CD14-positive monocyte (primary cell): ENCODE measurements at regions not wholly inside any gene's neighbourhood (a gene's known extent, or its start where the extent isn't known, plus 50 kb on each side); places are given as distances from the start of the nearest gene placed in this dataset.

Experiments
- DNase-seq, 3 donors: peaks; one replicate each; pipeline ENCODE4 v3.0.0-alpha.2; 2011 to 2022
- H2AFZ ChIP-seq: 2 replicates; pipeline ENCODE4 v1.6.0; 2012; ENCODE audit warnings: mild to moderate bottlenecking, low read depth, low read length, inconsistent platforms; ENCODE audit not compliant: insufficient read depth, poor library complexity, severe bottlenecking
- H3K27ac ChIP-seq, 2 donors: 1 replicate in 1 of 2; 2 replicates in 1 of 2; pipeline ENCODE4 v1.5.1; 2012 to 2013; ENCODE audit warnings: low read length in 2 of 2, control low read depth in 1 of 2, inconsistent platforms in 1 of 2, low read depth in 1 of 2, mild to moderate bottlenecking in 1 of 2
- H3K27me3 ChIP-seq, 2 donors: one replicate each; pipeline versions ENCODE4 v1.6.0 to v1.6.1; 2011 to 2013; ENCODE audit warnings: low read length in 2 of 2; ENCODE audit not compliant: control insufficient read depth in 2 of 2, insufficient read depth in 2 of 2
- H3K36me3 ChIP-seq, 2 donors: replicated peaks in 1 of 2; 1 replicate in 1 of 2; 2 replicates in 1 of 2; pipeline versions ENCODE4 v1.5.1 to v1.6.1; 2012 to 2013; ENCODE audit warnings: low read length in 2 of 2, control low read depth in 1 of 2, inconsistent platforms in 1 of 2, mild to moderate bottlenecking in 1 of 2; ENCODE audit not compliant: insufficient read depth in 2 of 2, control insufficient read depth in 1 of 2
- H3K4me1 ChIP-seq, 2 donors: 1 replicate in 1 of 2; 2 replicates in 1 of 2; pipeline versions ENCODE4 v1.5.1 to v1.6.1; 2012 to 2013; ENCODE audit warnings: low read length in 2 of 2, control low read depth in 1 of 2, inconsistent platforms in 1 of 2, mild to moderate bottlenecking in 1 of 2, moderate library complexity in 1 of 2; ENCODE audit not compliant: insufficient read depth in 2 of 2, control insufficient read depth in 1 of 2
- H3K4me2 ChIP-seq: replicated peaks from 2 replicates; pipeline ENCODE3; 2012; ENCODE audit warnings: low read length, moderate library complexity, mild to moderate bottlenecking; ENCODE audit not compliant: poor library complexity, severe bottlenecking; ENCODE audit errors: extremely low read depth
- H3K4me3 ChIP-seq, 3 experiments: fragments of 200-600 bp in 1 of 3; sonication (generic) in 1 of 3; replicated peaks in 1 of 3; 1 replicate in 2 of 3; 2 replicates in 1 of 3; pipeline ENCODE4 v1.5.1; 2011 to 2013; ENCODE audit warnings: low read length in 3 of 3, mild to moderate bottlenecking in 3 of 3, control low read depth in 2 of 3, low read depth in 2 of 3, inconsistent platforms in 1 of 3, moderate library complexity in 1 of 3
- H3K79me2 ChIP-seq: 2 replicates; pipeline ENCODE4 v1.6.0; 2012; ENCODE audit warnings: mild to moderate bottlenecking, control low read depth, inconsistent platforms, low read length, moderate library complexity; ENCODE audit not compliant: insufficient read depth
- H3K9ac ChIP-seq: 2 replicates; pipeline ENCODE4 v1.6.0; 2017; ENCODE audit warnings: low read length, mild to moderate bottlenecking; ENCODE audit not compliant: insufficient read depth, poor library complexity, severe bottlenecking
- H3K9me3 ChIP-seq, 2 donors: replicated peaks in 1 of 2; 1 replicate in 1 of 2; 2 replicates in 1 of 2; pipeline versions ENCODE4 v1.5.1 to v1.6.1; 2012 to 2013; ENCODE audit warnings: low read length in 2 of 2, control low read depth in 1 of 2; ENCODE audit not compliant: control insufficient read depth in 1 of 2, insufficient read depth in 1 of 2
- H4K20me1 ChIP-seq: 2 replicates; pipeline ENCODE4 v1.6.0; 2012; ENCODE audit warnings: mild to moderate bottlenecking, low read length, control low read depth, moderate library complexity; ENCODE audit not compliant: insufficient read depth
- H3K27ac Mint-ChIP-seq, 7 donors: one replicate each; pipeline ENCODE4 v1.8.0; 2020; ENCODE audit warnings: mild to moderate bottlenecking in 7 of 7, mixed read lengths in 7 of 7, moderate library complexity in 6 of 7, inconsistent platforms in 2 of 7
- H3K27me3 Mint-ChIP-seq, 3 donors: one replicate each; pipeline ENCODE4 v1.8.0; 2021 to 2022; ENCODE audit warnings: low read depth in 3 of 3, mild to moderate bottlenecking in 3 of 3, mixed read lengths in 3 of 3, moderate library complexity in 3 of 3, inconsistent platforms in 1 of 3
- H3K36me3 Mint-ChIP-seq, 2 donors: one replicate each; pipeline ENCODE4 v1.8.0; 2020; ENCODE audit warnings: mixed read lengths in 2 of 2, inconsistent platforms in 1 of 2, mild to moderate bottlenecking in 1 of 2
- H3K4me1 Mint-ChIP-seq: one replicate; pipeline ENCODE4 v1.8.0; 2020; ENCODE audit warnings: mild to moderate bottlenecking, mixed read lengths
- H3K4me3 Mint-ChIP-seq, 2 donors: one replicate each; pipeline ENCODE4 v1.8.0; 2020; ENCODE audit warnings: mild to moderate bottlenecking in 2 of 2, mixed read lengths in 2 of 2, moderate library complexity in 1 of 2
- H3K9me3 Mint-ChIP-seq, 7 donors: one replicate each; pipeline ENCODE4 v1.8.0; 2020 to 2022; ENCODE audit warnings: mixed read lengths in 7 of 7, mild to moderate bottlenecking in 6 of 7, moderate library complexity in 6 of 7, inconsistent platforms in 2 of 7
- CTCF ChIP-seq: fragments of 200-600 bp; IDR thresholded peaks from one replicate; pipeline ENCODE4 v1.8.0; 2022; ENCODE audit warnings: antibody characterized with exemption, mild to moderate bottlenecking
- WGBS: methylation state at CpG from one replicate; pipeline ENCODE4 v1.1.5; 2013; ENCODE audit warnings: missing lambda C conversion rate; ENCODE audit not compliant: insufficient coverage; 5-methylcytosine and 5-hydroxymethylcytosine counted together
- intact Hi-C, 2 donors: fragments of 100-400 bp; cut with micrococcal nuclease; formaldehyde crosslinking; loops; one replicate each; pipeline versions ENCODE4 v1.15.0 to v1.15.1; 2023

- intact Hi-C loops: no loop called here
- Histone ChIP-seq H3K9ac (no peak overlapping the region), H3K36me3 (no peaks in the 10 kb centered on the region), H3K4me3 (no peak overlapping the region), H3K9me3 (peaks cover 0 to 2% of the 10 kb centered on the region in 2 donors), H3K4me1 (no peaks in the 10 kb centered on the region), H3K27me3 (no peaks in the 10 kb centered on the region), H2AFZ (no peak overlapping the region), H3K4me2 (no peak overlapping the region), H3K79me2 (no peaks in the 10 kb centered on the region), H4K20me1 (no peaks in the 10 kb centered on the region), H3K27ac (no peak overlapping the region)
- TF ChIP-seq CTCF: no peak
- H3K9me3 Mint-ChIP-seq: peaks cover 0 to 13% (median 0%) of the 10 kb centered on the region in 7 donors
- 100% methylated on average over 1 of the region's 2 CpGs for WGBS
- no peaks in the 10 kb centered on the region for H3K4me1 Mint-ChIP-seq
- no peak overlapping the region for H3K4me3 Mint-ChIP-seq
- H3K27me3 Mint-ChIP-seq: no peaks in the 10 kb centered on the region
- no peak for DNase-seq
- no peaks in the 10 kb centered on the region for H3K36me3 Mint-ChIP-seq
- no peak overlapping the region for H3K27ac Mint-ChIP-seq
These were observed 549.5 kb downstream of the EPHA4 start for GRCh38 chr2:221022554-221022953.

- no peak overlapping the region for H3K4me2 ChIP-seq
- no peaks in the 10 kb centered on the region for H3K79me2 ChIP-seq
- intact Hi-C loops: no loop called here
- no peaks in the 10 kb centered on the region for H3K36me3 Mint-ChIP-seq
- H3K4me3 ChIP-seq: no peak overlapping the region
- no peak overlapping the region for H3K27ac ChIP-seq
- H3K4me1 Mint-ChIP-seq: no peaks in the 10 kb centered on the region
- no peaks in the 10 kb centered on the region for H4K20me1 ChIP-seq
- no CpG with 5 or more reads among the region's 1 CpG for WGBS
- H3K9me3 ChIP-seq: no peaks in the 10 kb centered on the region
- peaks cover 0 to 4% (median 0%) of the 10 kb centered on the region in 3 donors for H3K27me3 Mint-ChIP-seq
- no peak overlapping the region for H3K27ac Mint-ChIP-seq
- no peak for DNase-seq
- no peak for TF ChIP-seq CTCF
- H3K36me3 ChIP-seq: no peaks in the 10 kb centered on the region
- no peak overlapping the region for H2AFZ ChIP-seq
- H3K9ac ChIP-seq: no peak overlapping the region
- H3K9me3 Mint-ChIP-seq: peaks cover 0 to 12% (median 0%) of the 10 kb centered on the region in 7 donors
- no peak overlapping the region for H3K4me3 Mint-ChIP-seq
- H3K4me1 ChIP-seq: no peaks in the 10 kb centered on the region
- no peaks in the 10 kb centered on the region for H3K27me3 ChIP-seq
These were observed 546.7 kb downstream of the EPHA4 start for GRCh38 chr2:221025398-221025797.
